K562 (cell line): ENCODE measurements at regions not wholly inside any gene's neighbourhood (a gene's known extent, or its start where the extent isn't known, plus 50 kb on each side); places are given as distances from the start of the nearest gene placed in this dataset.

Experiments
- ARID1B ChIP-seq: fragments of 450-650 bp; IDR thresholded peaks from 2 replicates; pipeline ENCODE4 v1.6.1; 2016; ENCODE audit warnings: antibody characterized with exemption, mild to moderate bottlenecking, inconsistent platforms
- CBFA2T2 ChIP-seq: fragments of 450-650 bp; conservative IDR thresholded peaks from 2 replicates; pipeline ENCODE4 v1.6.1; 2017; ENCODE audit warnings: mild to moderate bottlenecking
- DPF2 ChIP-seq: fragments of 450-650 bp; IDR thresholded peaks from 2 replicates; pipeline ENCODE4 v1.6.1; 2016
- FOSL1 ChIP-seq: fragments of 200-800 bp; sonication (Bioruptor generic); conservative IDR thresholded peaks from 2 replicates; pipeline ENCODE4 v1.6.1; 2016; ENCODE audit warnings: missing genetic modification characterization, missing compliant biosample characterization
- FOXA3 ChIP-seq, 2 experiments: fragments of 450-650 bp in 1 of 2; sonication (generic) in 1 of 2; formaldehyde crosslinking; IDR thresholded peaks in 1 of 2; conservative IDR thresholded peaks in 1 of 2; 2 replicates each; pipeline versions ENCODE4 v1.4.0 to v1.8.0; 2020 to 2022; ENCODE audit warnings: mild to moderate bottlenecking in 2 of 2, missing genetic modification reagents in 1 of 2
- FOXJ2 ChIP-seq: fragments of 200-800 bp; sonication (Bioruptor generic); IDR thresholded peaks from 2 replicates; pipeline ENCODE4 v1.6.1; 2016; ENCODE audit warnings: missing genetic modification characterization, missing compliant biosample characterization
- HSF4 ChIP-seq: fragments of 250-450 bp; sonication (Bioruptor Pico); IDR thresholded peaks from 2 replicates; pipeline ENCODE4 v2.1.2; 2022; ENCODE audit warnings: mild to moderate bottlenecking, moderate library complexity, borderline replicate concordance
- ILF3 ChIP-seq: fragments of 450-650 bp; IDR thresholded peaks from 2 replicates; pipeline ENCODE4 v1.6.1; 2018; ENCODE audit warnings: antibody characterized with exemption, mild to moderate bottlenecking, moderate library complexity, borderline replicate concordance
- MEIS2 ChIP-seq: fragments of 450-650 bp; IDR thresholded peaks from 2 replicates; pipeline ENCODE4 v1.6.1; 2014; ENCODE audit warnings: mild to moderate bottlenecking; ENCODE audit not compliant: partially characterized antibody
- PCBP2 ChIP-seq: fragments of 200-400 bp; formaldehyde crosslinking; IDR thresholded peaks from 2 replicates; pipeline ENCODE4 v1.6.1; 2018; ENCODE audit warnings: low read length, low read depth, mild to moderate bottlenecking, moderate library complexity; ENCODE audit not compliant: poor library complexity, severe bottlenecking
- POLR2G ChIP-seq: fragments of 200-400 bp; formaldehyde crosslinking; IDR thresholded peaks from 2 replicates; pipeline ENCODE4 v1.6.1; 2017; ENCODE audit warnings: low read depth, mild to moderate bottlenecking, antibody characterized with exemption, low read length, moderate library complexity
- PPARD ChIP-seq: fragments of 250-450 bp; sonication (Bioruptor Pico); IDR thresholded peaks from 2 replicates; pipeline ENCODE4 v1.8.0; 2022; ENCODE audit warnings: inconsistent platforms, mild to moderate bottlenecking, moderate library complexity
- PURB ChIP-seq: sonication (generic); formaldehyde crosslinking; IDR thresholded peaks from 2 replicates; pipeline ENCODE4 v1.9.0; 2021; ENCODE audit warnings: low read depth, mild to moderate bottlenecking, missing genetic modification reagents
- TF ChIP-seq, protein P1 (sequence below), 2 experiments: IDR thresholded peaks in 1 of 2; conservative IDR thresholded peaks in 1 of 2; 2 replicates each; pipeline ENCODE4 v1.6.1; 2016; ENCODE audit warnings: low read depth in 2 of 2, mild to moderate bottlenecking in 1 of 2, missing compliant biosample characterization in 1 of 2, missing genetic modification characterization in 1 of 2, moderate library complexity in 1 of 2
- TF ChIP-seq, protein P2 (sequence below): fragments of 250-450 bp; sonication (Bioruptor Pico); IDR thresholded peaks from 2 replicates; pipeline ENCODE4 v1.4.0; 2020; ENCODE audit warnings: mild to moderate bottlenecking
- TF ChIP-seq, protein P3 (sequence below), 2 experiments: IDR thresholded peaks; 2 replicates each; pipeline ENCODE4 v1.6.1; 2012; ENCODE audit warnings: improper control_type of control experiment in 2 of 2, low read depth in 2 of 2, low read length in 2 of 2, borderline replicate concordance in 1 of 2
- TF ChIP-seq, protein P4 (sequence below), 2 experiments: fragments of 450-650 bp in 1 of 2; IDR thresholded peaks; 2 replicates each; pipeline ENCODE4 v1.6.1; 2011 to 2017; ENCODE audit warnings: low read depth in 2 of 2, antibody characterized with exemption in 1 of 2, borderline replicate concordance in 1 of 2, low read length in 1 of 2, mild to moderate bottlenecking in 1 of 2, mixed read lengths in 1 of 2; ENCODE audit not compliant: control insufficient read depth in 1 of 2

DNA sequence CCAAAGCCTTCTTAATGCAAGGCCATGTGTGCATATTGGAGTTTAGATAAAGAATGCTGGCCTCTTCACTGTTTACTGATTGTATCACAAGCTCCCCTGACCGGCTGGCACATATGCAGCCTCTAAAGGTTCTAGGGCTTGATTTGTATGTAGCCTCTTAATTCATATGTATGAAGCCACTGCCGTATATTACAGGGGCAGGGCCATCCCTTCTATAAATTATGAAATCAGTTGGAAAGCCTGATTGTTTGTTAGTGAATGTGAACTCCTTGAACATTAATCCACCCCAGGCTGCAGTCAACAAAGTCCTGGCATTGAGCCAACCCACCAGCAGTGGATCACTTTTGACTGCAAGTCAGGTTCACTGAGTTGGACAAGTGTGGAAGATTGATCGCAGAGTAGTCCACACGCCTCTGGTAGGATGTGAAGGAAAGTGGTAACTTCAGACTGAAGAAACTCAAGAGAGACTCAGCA lies 61.6 kb upstream of the PARD3B start (continued):
- TF ChIP-seq, protein P1, sequence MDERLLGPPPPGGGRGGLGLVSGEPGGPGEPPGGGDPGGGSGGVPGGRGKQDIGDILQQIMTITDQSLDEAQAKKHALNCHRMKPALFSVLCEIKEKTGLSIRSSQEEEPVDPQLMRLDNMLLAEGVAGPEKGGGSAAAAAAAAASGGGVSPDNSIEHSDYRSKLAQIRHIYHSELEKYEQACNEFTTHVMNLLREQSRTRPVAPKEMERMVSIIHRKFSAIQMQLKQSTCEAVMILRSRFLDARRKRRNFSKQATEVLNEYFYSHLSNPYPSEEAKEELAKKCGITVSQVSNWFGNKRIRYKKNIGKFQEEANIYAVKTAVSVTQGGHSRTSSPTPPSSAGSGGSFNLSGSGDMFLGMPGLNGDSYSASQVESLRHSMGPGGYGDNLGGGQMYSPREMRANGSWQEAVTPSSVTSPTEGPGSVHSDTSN (CRISPR knock-in tag; IDR thresholded peaks at IDR 0.05; ENCODE audit: low read depth), result no peak
- TF ChIP-seq, protein P1 (tag; conservative IDR thresholded peaks at IDR 0.05; ENCODE audit: low read depth), result peak; percentile 76
- TF ChIP-seq, protein P2, sequence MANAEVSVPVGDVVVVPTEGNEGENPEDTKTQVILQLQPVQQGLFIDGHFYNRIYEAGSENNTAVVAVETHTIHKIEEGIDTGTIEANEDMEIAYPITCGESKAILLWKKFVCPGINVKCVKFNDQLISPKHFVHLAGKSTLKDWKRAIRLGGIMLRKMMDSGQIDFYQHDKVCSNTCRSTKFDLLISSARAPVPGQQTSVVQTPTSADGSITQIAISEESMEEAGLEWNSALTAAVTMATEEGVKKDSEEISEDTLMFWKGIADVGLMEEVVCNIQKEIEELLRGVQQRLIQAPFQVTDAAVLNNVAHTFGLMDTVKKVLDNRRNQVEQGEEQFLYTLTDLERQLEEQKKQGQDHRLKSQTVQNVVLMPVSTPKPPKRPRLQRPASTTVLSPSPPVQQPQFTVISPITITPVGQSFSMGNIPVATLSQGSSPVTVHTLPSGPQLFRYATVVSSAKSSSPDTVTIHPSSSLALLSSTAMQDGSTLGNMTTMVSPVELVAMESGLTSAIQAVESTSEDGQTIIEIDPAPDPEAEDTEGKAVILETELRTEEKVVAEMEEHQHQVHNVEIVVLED, result no peak
- TF ChIP-seq DPF2 (peak; percentile 61; the same call in 1 of the 2 replicates), PPARD (CRISPR knock-in tag) (no peak), FOXA3 (CRISPR knock-in tag; conservative IDR thresholded peaks at IDR 0.05 in 1 of 2, IDR thresholded peaks at IDR 0.05 in 1 of 2) (peak in 1 of 2 experiments; percentile 96; a peak in 2 of 4 replicates), FOXJ2 (peak; percentile 37; the same call in 1 of the 2 replicates), ILF3 (no peak), PCBP2 (no peak), HSF4 (no peak), FOSL1 (tag) (0 out of 2 replicates have a peak, but pooled peaks have one; percentile 15), PURB (CRISPR knock-in tag) (no peak), ARID1B (peak; percentile 74), POLR2G (no peak), CBFA2T2 (peak; percentile 16; the same call in 1 of the 2 replicates), MEIS2 (peak; percentile 81)
- TF ChIP-seq, protein P3, sequence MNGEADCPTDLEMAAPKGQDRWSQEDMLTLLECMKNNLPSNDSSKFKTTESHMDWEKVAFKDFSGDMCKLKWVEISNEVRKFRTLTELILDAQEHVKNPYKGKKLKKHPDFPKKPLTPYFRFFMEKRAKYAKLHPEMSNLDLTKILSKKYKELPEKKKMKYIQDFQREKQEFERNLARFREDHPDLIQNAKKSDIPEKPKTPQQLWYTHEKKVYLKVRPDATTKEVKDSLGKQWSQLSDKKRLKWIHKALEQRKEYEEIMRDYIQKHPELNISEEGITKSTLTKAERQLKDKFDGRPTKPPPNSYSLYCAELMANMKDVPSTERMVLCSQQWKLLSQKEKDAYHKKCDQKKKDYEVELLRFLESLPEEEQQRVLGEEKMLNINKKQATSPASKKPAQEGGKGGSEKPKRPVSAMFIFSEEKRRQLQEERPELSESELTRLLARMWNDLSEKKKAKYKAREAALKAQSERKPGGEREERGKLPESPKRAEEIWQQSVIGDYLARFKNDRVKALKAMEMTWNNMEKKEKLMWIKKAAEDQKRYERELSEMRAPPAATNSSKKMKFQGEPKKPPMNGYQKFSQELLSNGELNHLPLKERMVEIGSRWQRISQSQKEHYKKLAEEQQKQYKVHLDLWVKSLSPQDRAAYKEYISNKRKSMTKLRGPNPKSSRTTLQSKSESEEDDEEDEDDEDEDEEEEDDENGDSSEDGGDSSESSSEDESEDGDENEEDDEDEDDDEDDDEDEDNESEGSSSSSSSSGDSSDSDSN (IDR thresholded peaks at IDR 0.05; ENCODE audit: borderline replicate concordance in 1 of 2, low read depth in 2 of 2, low read length in 2 of 2), result no peak
- TF ChIP-seq, protein P4, sequence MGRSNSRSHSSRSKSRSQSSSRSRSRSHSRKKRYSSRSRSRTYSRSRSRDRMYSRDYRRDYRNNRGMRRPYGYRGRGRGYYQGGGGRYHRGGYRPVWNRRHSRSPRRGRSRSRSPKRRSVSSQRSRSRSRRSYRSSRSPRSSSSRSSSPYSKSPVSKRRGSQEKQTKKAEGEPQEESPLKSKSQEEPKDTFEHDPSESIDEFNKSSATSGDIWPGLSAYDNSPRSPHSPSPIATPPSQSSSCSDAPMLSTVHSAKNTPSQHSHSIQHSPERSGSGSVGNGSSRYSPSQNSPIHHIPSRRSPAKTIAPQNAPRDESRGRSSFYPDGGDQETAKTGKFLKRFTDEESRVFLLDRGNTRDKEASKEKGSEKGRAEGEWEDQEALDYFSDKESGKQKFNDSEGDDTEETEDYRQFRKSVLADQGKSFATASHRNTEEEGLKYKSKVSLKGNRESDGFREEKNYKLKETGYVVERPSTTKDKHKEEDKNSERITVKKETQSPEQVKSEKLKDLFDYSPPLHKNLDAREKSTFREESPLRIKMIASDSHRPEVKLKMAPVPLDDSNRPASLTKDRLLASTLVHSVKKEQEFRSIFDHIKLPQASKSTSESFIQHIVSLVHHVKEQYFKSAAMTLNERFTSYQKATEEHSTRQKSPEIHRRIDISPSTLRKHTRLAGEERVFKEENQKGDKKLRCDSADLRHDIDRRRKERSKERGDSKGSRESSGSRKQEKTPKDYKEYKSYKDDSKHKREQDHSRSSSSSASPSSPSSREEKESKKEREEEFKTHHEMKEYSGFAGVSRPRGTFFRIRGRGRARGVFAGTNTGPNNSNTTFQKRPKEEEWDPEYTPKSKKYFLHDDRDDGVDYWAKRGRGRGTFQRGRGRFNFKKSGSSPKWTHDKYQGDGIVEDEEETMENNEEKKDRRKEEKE (IDR thresholded peaks at IDR 0.05; ENCODE audit: borderline replicate concordance in 1 of 2, control insufficient read depth in 1 of 2, low read depth in 2 of 2, low read length in 1 of 2), result no peak
